Breast epithelium (tissue), 3 donors: ENCODE measurements at regions not wholly inside any gene's neighbourhood (a gene's known extent, or its start where the extent isn't known, plus 50 kb on each side); places are given as distances from the start of the nearest gene placed in this dataset.

Experiments
- CTCF ChIP-seq, 3 donors: fragments of 450-650 bp; IDR thresholded peaks; one replicate each; pipeline ENCODE4 v1.5.1; 2016 to 2017; ENCODE audit warnings: antibody characterized with exemption in 3 of 3, mild to moderate bottlenecking in 3 of 3, moderate library complexity in 3 of 3
- POLR2A ChIP-seq: fragments of 450-650 bp; IDR thresholded peaks from one replicate; pipeline ENCODE4 v1.6.1; 2016; ENCODE audit warnings: antibody characterized with exemption, mild to moderate bottlenecking, moderate library complexity

DNA sequence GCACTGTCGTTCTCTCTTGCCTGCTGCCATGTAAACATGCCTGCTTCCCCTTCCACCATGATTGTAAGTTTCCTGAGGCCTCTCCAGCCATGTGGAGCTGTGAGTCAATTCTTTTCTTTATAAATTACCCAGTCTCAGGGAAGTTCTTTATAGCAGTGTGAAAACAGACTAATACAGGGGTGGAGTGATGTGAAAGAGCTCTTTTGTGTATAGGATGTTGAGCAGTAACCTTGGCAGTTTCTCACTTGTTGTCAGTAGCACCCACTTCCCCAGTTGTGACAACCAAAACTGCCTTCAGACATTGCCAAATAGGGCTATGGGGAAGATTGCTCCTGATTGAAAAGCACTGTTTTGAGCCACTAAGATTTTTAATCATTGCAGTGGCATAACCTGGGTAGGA lies 552.2 kb upstream of the ZNF462 start:
- TF ChIP-seq CTCF (IDR thresholded peaks at IDR 0.05) (no peak), POLR2A (no peak)
